Natural killer cell (primary cell): ENCODE measurements at regions not wholly inside any gene's neighbourhood (a gene's known extent, or its start where the extent isn't known, plus 50 kb on each side); places are given as distances from the start of the nearest gene placed in this dataset.

ENCODE experiments used
- ATAC-seq, 3 donors: fragments of 150-1000 bp in 2 of 3; fragments of 200-7000 bp in 1 of 3; cut with Tn5 transposase; 1 replicate in 1 of 3; 2 replicates in 2 of 3; pipeline ENCODE4 v1.10.0; 2021; ENCODE audit warnings: mild to moderate bottlenecking in 2 of 3, moderate library complexity in 2 of 3
- DNase-seq, 2 donors: peaks; one replicate each; pipeline versions ENCODE4 v3.0.0 to v3.0.0-alpha.2; 2013 to 2021; ENCODE audit warnings: mixed read lengths in 1 of 2
- H3K27ac ChIP-seq: one replicate; pipeline ENCODE4 v1.5.1; 2013; ENCODE audit warnings: mild to moderate bottlenecking, low read length
- H3K27me3 ChIP-seq: one replicate; pipeline ENCODE4 v1.6.1; 2013; ENCODE audit warnings: low read length; ENCODE audit not compliant: control insufficient read depth, insufficient read depth
- H3K36me3 ChIP-seq: one replicate; pipeline ENCODE4 v1.6.1; 2013; ENCODE audit warnings: low read length; ENCODE audit not compliant: control insufficient read depth, insufficient read depth
- H3K4me1 ChIP-seq: one replicate; pipeline ENCODE4 v1.6.1; 2013; ENCODE audit warnings: low read length; ENCODE audit not compliant: control insufficient read depth, insufficient read depth
- H3K4me3 ChIP-seq: one replicate; pipeline ENCODE4 v1.5.1; 2013; ENCODE audit warnings: low read length
- H3K9me3 ChIP-seq: one replicate; pipeline ENCODE4 v1.6.1; 2013; ENCODE audit warnings: low read length; ENCODE audit not compliant: control insufficient read depth, insufficient read depth
- H3K27ac Mint-ChIP-seq, 2 donors: one replicate each; pipeline ENCODE4 v1.8.0; 2022; ENCODE audit warnings: mild to moderate bottlenecking in 2 of 2, mixed read lengths in 2 of 2, moderate library complexity in 1 of 2
- H3K27me3 Mint-ChIP-seq, 2 donors: one replicate each; pipeline ENCODE4 v1.8.0; 2022; ENCODE audit warnings: low read depth in 2 of 2, mixed read lengths in 2 of 2
- H3K36me3 Mint-ChIP-seq: one replicate; pipeline ENCODE4 v1.8.0; 2022; ENCODE audit warnings: mixed read lengths
- H3K4me1 Mint-ChIP-seq, 2 donors: one replicate each; pipeline ENCODE4 v1.8.0; 2022; ENCODE audit warnings: mixed read lengths in 2 of 2
- H3K4me3 Mint-ChIP-seq: one replicate; pipeline ENCODE4 v1.8.0; 2022; ENCODE audit warnings: mild to moderate bottlenecking, moderate library complexity, mixed read lengths
- H3K9me3 Mint-ChIP-seq, 2 donors: one replicate each; pipeline ENCODE4 v1.8.0; 2022; ENCODE audit warnings: mixed read lengths in 2 of 2
- CTCF ChIP-seq: fragments of 200-600 bp; IDR thresholded peaks from one replicate; pipeline ENCODE4 v1.8.0; 2022; ENCODE audit warnings: antibody characterized with exemption
- WGBS: methylation state at CpG from one replicate; pipeline ENCODE4 v1.1.7; 2013; ENCODE audit warnings: missing lambda C conversion rate; ENCODE audit not compliant: insufficient coverage; 5-methylcytosine and 5-hydroxymethylcytosine counted together
- intact Hi-C: fragments of 100-400 bp; cut with micrococcal nuclease; formaldehyde crosslinking; loops from one replicate; pipeline ENCODE4 v1.14.2; 2022

- ATAC-seq (no peak), DNase-seq (no peak)
- Mint-ChIP-seq H3K4me3 (no peak overlapping the region), H3K27me3 (no peaks in the 10 kb centered on the region), H3K9me3 (peaks cover 4 to 5% of the 10 kb centered on the region in 2 donors), H3K27ac (no peak overlapping the region), H3K36me3 (no peaks in the 10 kb centered on the region), H3K4me1 (no peaks in the 10 kb centered on the region)
- 90% methylated on average over 3 of the region's 3 CpGs for WGBS
- Histone ChIP-seq H3K4me3 (no peak overlapping the region), H3K36me3 (no peaks in the 10 kb centered on the region), H3K9me3 (no peaks in the 10 kb centered on the region), H3K27ac (no peak overlapping the region), H3K4me1 (no peaks in the 10 kb centered on the region), H3K27me3 (no peaks in the 10 kb centered on the region)
- TF ChIP-seq CTCF: no peak
- intact Hi-C loops: no loop called here
These were observed 91.1 kb upstream of the FBN2 start for GRCh38 chr5:128629157-128629556.

GRCh38 chr5:128630121-128630520 is 92.1 kb upstream of the FBN2 start:
- Histone ChIP-seq H3K27me3 (no peaks in the 10 kb centered on the region), H3K4me1 (no peaks in the 10 kb centered on the region), H3K9me3 (no peaks in the 10 kb centered on the region), H3K4me3 (no peak overlapping the region), H3K27ac (no peak overlapping the region), H3K36me3 (no peaks in the 10 kb centered on the region)
- 75% methylated on average over 1 of the region's 1 CpG for WGBS
- no peak for TF ChIP-seq CTCF
- intact Hi-C loops: no loop called here
- DNase-seq (no peak), ATAC-seq (no peak)
- Mint-ChIP-seq H3K36me3 (no peaks in the 10 kb centered on the region), H3K27ac (no peak overlapping the region), H3K4me1 (no peaks in the 10 kb centered on the region), H3K27me3 (no peaks in the 10 kb centered on the region), H3K4me3 (no peak overlapping the region), H3K9me3 (peaks cover 4 to 6% of the 10 kb centered on the region in 2 donors)

GRCh38 chr5:128631771-128632170 is 93.7 kb upstream of the FBN2 start:
- H3K27ac Mint-ChIP-seq: no peak overlapping the region
- no peak for ATAC-seq
- H3K36me3 Mint-ChIP-seq: no peaks in the 10 kb centered on the region
- no peak for DNase-seq
- Histone ChIP-seq H3K9me3 (no peaks in the 10 kb centered on the region), H3K27me3 (no peaks in the 10 kb centered on the region), H3K36me3 (no peaks in the 10 kb centered on the region), H3K4me1 (no peaks in the 10 kb centered on the region), H3K4me3 (no peak overlapping the region), H3K27ac (no peak overlapping the region)
- WGBS: 80% methylated on average over 1 of the region's 1 CpG
- no peaks in the 10 kb centered on the region for H3K4me1 Mint-ChIP-seq
- H3K9me3 Mint-ChIP-seq: peaks cover 2 to 11% of the 10 kb centered on the region in 2 donors
- no peak overlapping the region for H3K4me3 Mint-ChIP-seq
- no peaks in the 10 kb centered on the region for H3K27me3 Mint-ChIP-seq
- TF ChIP-seq CTCF: no peak
- intact Hi-C loops: no loop called here

- H3K36me3 Mint-ChIP-seq: no peaks in the 10 kb centered on the region
- DNase-seq: no peak
- Histone ChIP-seq H3K27ac (no peak overlapping the region), H3K9me3 (no peaks in the 10 kb centered on the region), H3K4me1 (no peaks in the 10 kb centered on the region), H3K36me3 (no peaks in the 10 kb centered on the region), H3K27me3 (no peaks in the 10 kb centered on the region), H3K4me3 (no peak overlapping the region)
- no peaks in the 10 kb centered on the region for H3K27me3 Mint-ChIP-seq
- no peak for ATAC-seq
- no peak overlapping the region for H3K4me3 Mint-ChIP-seq
- no peak overlapping the region for H3K27ac Mint-ChIP-seq
- 56% methylated on average over 4 of the region's 6 CpGs for WGBS
- intact Hi-C loops: no loop called here
- no peak for TF ChIP-seq CTCF
- H3K4me1 Mint-ChIP-seq: no peaks in the 10 kb centered on the region
- H3K9me3 Mint-ChIP-seq: peaks cover 4 to 13% of the 10 kb centered on the region in 2 donors
These were observed 94.2 kb upstream of the FBN2 start for GRCh38 chr5:128632264-128632663.
